OCI-LY7 (cell line): ENCODE measurements at regions not wholly inside any gene's neighbourhood (a gene's known extent, or its start where the extent isn't known, plus 50 kb on each side); places are given as distances from the start of the nearest gene placed in this dataset.

Experiments used
- BruUV-seq: library from RNA; stranded (reverse); fragments of 400-500 nt; replicated peaks from 2 replicates; lab custom pipeline; 2021; lab: Mats Ljungman, UMichigan
- CTCF ChIA-PET: fragments of 300-600 bp; sonication (Branson Sonifier 250); formaldehyde crosslinking; loops from one replicate; lab custom pipeline; 2022; ENCODE audit warnings: antibody characterized with exemption; ENCODE audit not compliant: unreplicated experiment; lab: Charles Lee
- POLR2A ChIA-PET: fragments of 300-600 bp; sonication (Branson Sonifier 250); formaldehyde crosslinking; loops from one replicate; lab custom pipeline; 2022; ENCODE audit warnings: antibody characterized with exemption; lab: Charles Lee
- DNase-seq: peaks from one replicate; pipeline ENCODE4 v3.0.0-alpha.2; 2015; ENCODE audit warnings: low spot score
- H2AFZ ChIP-seq: fragments of 200-600 bp; sonication (generic), shearing (Covaris generic); 2 replicates; pipeline ENCODE4 v1.6.1; 2014; ENCODE audit warnings: mild to moderate bottlenecking, antibody characterized with exemption, low read length, moderate library complexity
- H3K27ac ChIP-seq: fragments of 200-600 bp; sonication (generic); 2 replicates; pipeline ENCODE4 v1.5.1; 2014; ENCODE audit warnings: mixed run types, low read depth, mild to moderate bottlenecking, moderate library complexity, low read length, inconsistent platforms; ENCODE audit not compliant: poor library complexity, severe bottlenecking
- H3K36me3 ChIP-seq: fragments of 200-600 bp; sonication (generic); 2 replicates; pipeline ENCODE4 v1.6.1; 2014; ENCODE audit warnings: mild to moderate bottlenecking, antibody characterized with exemption, low read length, moderate library complexity, mixed read lengths; ENCODE audit not compliant: insufficient read depth
- H3K4me1 ChIP-seq: fragments of 200-600 bp; sonication (generic); 2 replicates; pipeline ENCODE4 v1.5.1; 2014; ENCODE audit warnings: mild to moderate bottlenecking, low read length; ENCODE audit not compliant: insufficient read depth, poor library complexity, severe bottlenecking
- H3K4me2 ChIP-seq: fragments of 200-600 bp; sonication (generic); 2 replicates; pipeline ENCODE4 v1.6.1; 2014; ENCODE audit warnings: mild to moderate bottlenecking, low read length
- H3K4me3 ChIP-seq: fragments of 200-600 bp; sonication (generic); 2 replicates; pipeline ENCODE4 v1.5.1; 2014; ENCODE audit warnings: mild to moderate bottlenecking, low read depth, low read length; ENCODE audit not compliant: poor library complexity, severe bottlenecking
- H3K79me2 ChIP-seq: fragments of 200-600 bp; sonication (generic); 2 replicates; pipeline ENCODE4 v1.6.1; 2016; ENCODE audit warnings: low read depth, mild to moderate bottlenecking, low read length, moderate library complexity, mixed read lengths; ENCODE audit not compliant: insufficient read depth
- H3K9me2 ChIP-seq: fragments of 200-600 bp; sonication (generic); 2 replicates; pipeline ENCODE4 v1.6.1; 2016; ENCODE audit warnings: mild to moderate bottlenecking, low read length, mixed read lengths; ENCODE audit not compliant: insufficient read depth
- H3K9me3 ChIP-seq: fragments of 200-600 bp; sonication (generic); 2 replicates; pipeline ENCODE4 v1.6.1; 2014; ENCODE audit warnings: mild to moderate bottlenecking, mixed run types, low read length, mixed read lengths
- H4K20me1 ChIP-seq: fragments of 200-600 bp; sonication (generic); 2 replicates; pipeline ENCODE4 v1.6.1; 2014; ENCODE audit warnings: mild to moderate bottlenecking, antibody characterized with exemption, low read length, moderate library complexity, mixed read lengths; ENCODE audit not compliant: insufficient read depth
- EZH2phosphoT487 ChIP-seq: fragments of 200-600 bp; sonication (generic); IDR thresholded peaks from 2 replicates; pipeline ENCODE4 v1.6.1; 2018; ENCODE audit warnings: low read depth, borderline replicate concordance, mild to moderate bottlenecking, mixed run types, antibody characterized with exemption, low read length, moderate library complexity, mixed read lengths
- intact Hi-C: fragments of 100-400 bp; cut with micrococcal nuclease; formaldehyde crosslinking; loops from one replicate; pipeline ENCODE4 v1.10.0; 2022; ENCODE audit not compliant: unreplicated experiment
- TF ChIP-seq, protein P1 (sequence below): fragments of 200-600 bp; sonication (generic); conservative IDR thresholded peaks from 2 replicates; pipeline ENCODE4 v1.5.1; 2014; ENCODE audit warnings: mild to moderate bottlenecking, antibody characterized with exemption, low read length, moderate library complexity, mixed read lengths

DNA sequence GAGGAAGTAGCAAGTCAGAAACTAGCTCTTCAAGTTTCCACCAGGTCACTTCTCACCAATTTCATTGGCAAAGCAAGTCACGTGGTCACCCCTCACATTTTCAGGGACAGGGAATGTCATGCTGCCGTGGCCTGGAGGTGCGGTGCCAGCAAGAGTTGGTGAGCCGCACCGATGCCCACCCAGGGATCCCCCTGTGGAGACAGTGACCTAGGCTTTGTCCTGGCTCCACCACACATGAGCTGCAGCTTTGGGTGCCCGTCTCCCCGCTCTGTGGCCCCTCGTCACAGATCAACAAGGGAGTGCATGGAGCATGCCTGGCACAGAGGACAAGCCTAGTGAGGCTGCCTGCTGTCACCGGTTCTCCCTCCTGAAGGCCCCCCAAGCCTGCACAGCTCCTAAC lies 226.7 kb upstream of the PPP2R2D start:
- no peak for TF ChIP-seq EZH2phosphoT487
- TF ChIP-seq, protein P1, sequence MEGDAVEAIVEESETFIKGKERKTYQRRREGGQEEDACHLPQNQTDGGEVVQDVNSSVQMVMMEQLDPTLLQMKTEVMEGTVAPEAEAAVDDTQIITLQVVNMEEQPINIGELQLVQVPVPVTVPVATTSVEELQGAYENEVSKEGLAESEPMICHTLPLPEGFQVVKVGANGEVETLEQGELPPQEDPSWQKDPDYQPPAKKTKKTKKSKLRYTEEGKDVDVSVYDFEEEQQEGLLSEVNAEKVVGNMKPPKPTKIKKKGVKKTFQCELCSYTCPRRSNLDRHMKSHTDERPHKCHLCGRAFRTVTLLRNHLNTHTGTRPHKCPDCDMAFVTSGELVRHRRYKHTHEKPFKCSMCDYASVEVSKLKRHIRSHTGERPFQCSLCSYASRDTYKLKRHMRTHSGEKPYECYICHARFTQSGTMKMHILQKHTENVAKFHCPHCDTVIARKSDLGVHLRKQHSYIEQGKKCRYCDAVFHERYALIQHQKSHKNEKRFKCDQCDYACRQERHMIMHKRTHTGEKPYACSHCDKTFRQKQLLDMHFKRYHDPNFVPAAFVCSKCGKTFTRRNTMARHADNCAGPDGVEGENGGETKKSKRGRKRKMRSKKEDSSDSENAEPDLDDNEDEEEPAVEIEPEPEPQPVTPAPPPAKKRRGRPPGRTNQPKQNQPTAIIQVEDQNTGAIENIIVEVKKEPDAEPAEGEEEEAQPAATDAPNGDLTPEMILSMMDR: no peak

DNA sequence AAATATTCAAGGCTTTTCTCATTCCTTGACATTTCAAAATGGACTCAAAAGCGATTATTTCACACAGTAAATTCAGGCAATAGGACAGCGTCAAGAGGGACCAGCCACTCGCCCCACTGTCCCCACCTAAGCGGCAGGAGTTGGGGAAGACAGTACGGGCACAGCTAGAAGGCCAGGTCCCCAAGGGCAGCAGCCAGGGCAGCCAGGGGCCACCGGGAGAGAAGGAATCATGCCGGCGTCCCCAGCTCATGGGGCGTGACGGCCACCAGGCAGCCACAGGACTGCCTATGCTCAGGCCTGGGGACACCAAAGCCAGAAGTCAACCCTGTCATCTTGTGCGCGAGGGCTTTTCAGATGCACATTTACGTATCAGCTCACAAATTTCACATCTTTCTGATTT lies 225.7 kb upstream of the PPP2R2D start:
- POLR2A ChIA-PET: no interaction called here
- Histone ChIP-seq H3K4me3 (no peak overlapping the region), H4K20me1 (no peaks in the 10 kb centered on the region), H2AFZ (no peak overlapping the region), H3K27ac (no peak overlapping the region), H3K36me3 (no peaks in the 10 kb centered on the region), H3K79me2 (no peaks in the 10 kb centered on the region), H3K4me1 (no peaks in the 10 kb centered on the region), H3K4me2 (no peak overlapping the region), H3K9me3 (no peaks in the 10 kb centered on the region), H3K9me2 (no peaks in the 10 kb centered on the region)
- CTCF ChIA-PET: no interaction called here
- no peak for DNase-seq
- TF ChIP-seq, protein P1: no peak
- no peak for TF ChIP-seq EZH2phosphoT487
- BruUV-seq: no TSS peak
- intact Hi-C loops: no loop called here

More for the DNA sequence above, 226.7 kb upstream of the PPP2R2D start:
- ChIA-PET CTCF (no interaction called here), POLR2A (no interaction called here)
- Histone ChIP-seq H4K20me1 (no peaks in the 10 kb centered on the region), H3K4me1 (no peaks in the 10 kb centered on the region), H3K79me2 (no peaks in the 10 kb centered on the region), H3K9me3 (no peaks in the 10 kb centered on the region), H3K27ac (no peak overlapping the region), H2AFZ (no peak overlapping the region), H3K36me3 (no peaks in the 10 kb centered on the region), H3K4me2 (no peak overlapping the region), H3K4me3 (no peak overlapping the region), H3K9me2 (no peaks in the 10 kb centered on the region)
- intact Hi-C loops: no loop called here
- BruUV-seq: no TSS peak
- no peak for DNase-seq

DNA sequence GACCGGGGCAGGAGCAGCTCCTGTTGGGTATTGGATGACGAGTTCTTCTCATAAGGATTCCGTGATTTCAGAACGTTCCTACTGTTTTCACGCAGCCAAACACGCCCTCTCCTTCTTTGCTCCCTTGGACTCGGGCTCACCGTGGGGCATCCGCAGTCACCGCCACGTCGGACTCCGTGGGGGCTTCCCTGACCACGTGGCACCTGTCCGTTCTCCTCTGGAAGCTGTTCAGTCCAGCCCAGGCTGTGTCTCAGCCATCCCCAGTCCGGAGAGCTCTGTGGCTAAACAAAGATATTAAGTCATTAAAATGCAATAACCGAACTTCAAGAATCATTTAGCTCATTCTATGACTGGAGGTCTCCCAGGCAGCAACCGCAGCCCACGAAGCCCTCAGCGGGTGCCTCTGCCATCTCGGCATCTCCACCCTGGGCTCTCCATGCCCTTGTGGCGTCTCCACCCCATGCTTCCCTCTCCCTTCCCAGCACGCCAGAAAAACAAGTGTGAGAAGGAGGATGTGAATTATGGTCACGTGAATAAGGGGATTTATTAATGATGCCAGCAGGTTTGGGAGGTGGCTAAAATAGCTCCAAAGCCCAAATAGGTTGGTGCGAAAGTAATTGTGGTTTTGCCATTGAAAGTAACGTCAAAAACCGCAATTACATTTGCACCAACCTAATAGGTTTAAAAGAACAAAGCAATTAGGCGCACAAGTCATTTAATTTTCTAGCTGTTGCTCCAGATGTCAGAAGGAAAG lies 224.6 kb upstream of the PPP2R2D start:
- Histone ChIP-seq H4K20me1 (no peaks in the 10 kb centered on the region), H3K79me2 (no peaks in the 10 kb centered on the region), H3K9me2 (no peaks in the 10 kb centered on the region), H3K36me3 (no peaks in the 10 kb centered on the region), H3K27ac (no peak overlapping the region), H3K4me2 (no peak overlapping the region), H3K4me1 (no peaks in the 10 kb centered on the region), H2AFZ (no peak overlapping the region), H3K9me3 (no peaks in the 10 kb centered on the region), H3K4me3 (no peak overlapping the region)
- DNase-seq: no peak
- intact Hi-C loops: no loop called here
- BruUV-seq: no TSS peak
- ChIA-PET CTCF (no interaction called here), POLR2A (no interaction called here)
- TF ChIP-seq, protein P1: no peak
- no peak for TF ChIP-seq EZH2phosphoT487
